Epithelial cell of proximal tubule (primary cell): ENCODE measurements at regions not wholly inside any gene's neighbourhood (a gene's known extent, or its start where the extent isn't known, plus 50 kb on each side); places are given as distances from the start of the nearest gene placed in this dataset.

ENCODE experiments used
- DNase-seq: peaks from one replicate; pipeline ENCODE4 v3.0.0-alpha.2; 2011; ENCODE audit warnings: low read depth
- H3K4me3 ChIP-seq: 2 replicates; pipeline ENCODE4 v1.5.1; 2011; ENCODE audit warnings: low read depth, mild to moderate bottlenecking, low read length
- CTCF ChIP-seq: conservative IDR thresholded peaks from 2 replicates; pipeline ENCODE4 v1.5.1; 2012; ENCODE audit warnings: low read depth, mild to moderate bottlenecking, low read length

GRCh38 chr6:44762496-44762895, 375.0 kb downstream of the CDC5L start:
- H3K4me3 ChIP-seq, result no peak overlapping the region
- TF ChIP-seq CTCF, result no peak
- DNase-seq, result no peak

- TF ChIP-seq CTCF, result no peak
- no peak overlapping the region for H3K4me3 ChIP-seq
- DNase-seq, result no peak
These were observed 384.3 kb downstream of the CDC5L start for GRCh38 chr6:44771647-44772415.

GRCh38 chr6:44772838-44773237, 385.3 kb downstream of the CDC5L start:
- H3K4me3 ChIP-seq, result no peak overlapping the region
- no peak for TF ChIP-seq CTCF
- DNase-seq, result no peak

GRCh38 chr6:44775121-44775520, 387.6 kb downstream of the CDC5L start:
- TF ChIP-seq CTCF, result no peak
- no peak overlapping the region for H3K4me3 ChIP-seq
- no peak for DNase-seq

- no peak for TF ChIP-seq CTCF
- H3K4me3 ChIP-seq, result no peak overlapping the region
- no peak for DNase-seq
These were observed 388.8 kb downstream of the CDC5L start for GRCh38 chr6:44776344-44776743.

DNA sequence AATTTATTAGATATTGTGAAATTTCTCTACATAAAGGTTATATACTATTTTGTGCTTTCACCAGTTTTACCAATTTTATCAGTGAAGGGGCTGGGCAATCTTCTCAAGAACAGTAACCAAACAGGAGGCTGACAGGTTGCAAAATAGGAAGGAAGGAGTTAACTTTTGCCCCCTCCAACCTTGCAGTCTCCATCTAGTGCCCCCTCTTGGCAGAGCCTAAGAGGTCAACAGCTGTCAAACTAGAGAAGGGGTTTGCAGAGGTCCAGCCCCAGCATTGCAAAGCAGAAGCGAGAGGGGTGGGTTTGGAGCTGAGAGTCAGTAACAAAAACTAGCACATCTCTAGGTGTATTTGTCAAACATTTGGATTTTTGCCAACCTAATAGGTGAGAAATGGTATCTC, 391.0 kb downstream of the CDC5L start:
- TF ChIP-seq CTCF, result peak; percentile 2
- DNase-seq, result no peak
- no peak overlapping the region for H3K4me3 ChIP-seq
